ENCODE measurements at regions not wholly inside any gene's neighbourhood (a gene's known extent, or its start where the extent isn't known, plus 50 kb on each side); places are given as distances from the start of the nearest gene placed in this dataset.

DNA sequence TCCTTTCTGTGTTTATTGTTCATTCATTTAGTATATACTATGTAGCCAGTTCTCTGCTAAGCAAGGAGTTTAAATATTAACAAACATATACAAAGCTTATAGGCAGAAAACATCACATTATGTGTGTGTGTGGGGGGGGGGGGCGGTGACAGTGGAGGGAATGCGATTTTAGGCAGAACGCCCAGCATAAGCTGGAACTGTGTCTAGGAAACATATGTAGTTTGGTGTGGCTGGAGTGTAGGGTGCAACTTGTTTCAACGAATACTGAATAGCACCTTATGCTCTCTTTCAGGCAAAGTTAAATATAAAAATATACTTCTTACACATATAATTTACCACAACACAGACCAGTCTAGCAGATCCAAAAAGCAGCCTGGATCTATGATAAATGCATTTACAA is 980.6 kb downstream of the SLC6A15 start:
- no peak for TF ChIP-seq FOXP2 (optimal IDR thresholded peaks at IDR 0.05; ENCODE audit: borderline replicate concordance, extremely low read depth, extremely low read length, insufficient read depth)

DNA sequence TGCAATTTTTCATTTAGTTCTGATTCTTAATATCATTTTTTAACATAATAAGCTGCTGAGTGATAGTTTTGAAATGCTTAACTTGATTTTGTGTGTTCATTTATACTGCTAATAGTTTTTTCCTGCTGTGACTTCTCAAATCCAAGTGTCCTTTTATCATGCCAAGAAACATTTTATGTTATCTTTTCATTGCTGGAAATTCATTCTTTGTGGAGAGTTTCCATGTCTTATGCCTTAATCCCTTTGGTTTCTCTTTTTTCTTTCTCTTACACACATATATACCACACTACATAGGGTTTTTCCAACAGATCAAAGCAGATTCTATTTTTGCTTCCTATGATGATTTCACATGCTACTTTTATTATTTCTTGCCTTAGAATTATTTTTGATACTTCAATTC is 981.1 kb downstream of the SLC6A15 start:
- TF ChIP-seq FOXP2 (optimal IDR thresholded peaks at IDR 0.05; ENCODE audit: borderline replicate concordance, extremely low read depth, extremely low read length, insufficient read depth) (no peak), TAF1 (IDR thresholded peaks at IDR 0.05; ENCODE audit: borderline replicate concordance, insufficient read depth, low read length) (no peak), POLR2AphosphoS5 (IDR thresholded peaks at IDR 0.05; ENCODE audit: low read depth, low read length) (no peak), SIN3A (IDR thresholded peaks at IDR 0.05; ENCODE audit: borderline replicate concordance, insufficient read depth, low read length) (no peak)
- TF ChIP-seq, protein P1, sequence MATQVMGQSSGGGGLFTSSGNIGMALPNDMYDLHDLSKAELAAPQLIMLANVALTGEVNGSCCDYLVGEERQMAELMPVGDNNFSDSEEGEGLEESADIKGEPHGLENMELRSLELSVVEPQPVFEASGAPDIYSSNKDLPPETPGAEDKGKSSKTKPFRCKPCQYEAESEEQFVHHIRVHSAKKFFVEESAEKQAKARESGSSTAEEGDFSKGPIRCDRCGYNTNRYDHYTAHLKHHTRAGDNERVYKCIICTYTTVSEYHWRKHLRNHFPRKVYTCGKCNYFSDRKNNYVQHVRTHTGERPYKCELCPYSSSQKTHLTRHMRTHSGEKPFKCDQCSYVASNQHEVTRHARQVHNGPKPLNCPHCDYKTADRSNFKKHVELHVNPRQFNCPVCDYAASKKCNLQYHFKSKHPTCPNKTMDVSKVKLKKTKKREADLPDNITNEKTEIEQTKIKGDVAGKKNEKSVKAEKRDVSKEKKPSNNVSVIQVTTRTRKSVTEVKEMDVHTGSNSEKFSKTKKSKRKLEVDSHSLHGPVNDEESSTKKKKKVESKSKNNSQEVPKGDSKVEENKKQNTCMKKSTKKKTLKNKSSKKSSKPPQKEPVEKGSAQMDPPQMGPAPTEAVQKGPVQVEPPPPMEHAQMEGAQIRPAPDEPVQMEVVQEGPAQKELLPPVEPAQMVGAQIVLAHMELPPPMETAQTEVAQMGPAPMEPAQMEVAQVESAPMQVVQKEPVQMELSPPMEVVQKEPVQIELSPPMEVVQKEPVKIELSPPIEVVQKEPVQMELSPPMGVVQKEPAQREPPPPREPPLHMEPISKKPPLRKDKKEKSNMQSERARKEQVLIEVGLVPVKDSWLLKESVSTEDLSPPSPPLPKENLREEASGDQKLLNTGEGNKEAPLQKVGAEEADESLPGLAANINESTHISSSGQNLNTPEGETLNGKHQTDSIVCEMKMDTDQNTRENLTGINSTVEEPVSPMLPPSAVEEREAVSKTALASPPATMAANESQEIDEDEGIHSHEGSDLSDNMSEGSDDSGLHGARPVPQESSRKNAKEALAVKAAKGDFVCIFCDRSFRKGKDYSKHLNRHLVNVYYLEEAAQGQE (IDR thresholded peaks at IDR 0.05; ENCODE audit: insufficient read depth in 1 of 2, low read depth in 2 of 2, low read length in 2 of 2), result no peak

DNA sequence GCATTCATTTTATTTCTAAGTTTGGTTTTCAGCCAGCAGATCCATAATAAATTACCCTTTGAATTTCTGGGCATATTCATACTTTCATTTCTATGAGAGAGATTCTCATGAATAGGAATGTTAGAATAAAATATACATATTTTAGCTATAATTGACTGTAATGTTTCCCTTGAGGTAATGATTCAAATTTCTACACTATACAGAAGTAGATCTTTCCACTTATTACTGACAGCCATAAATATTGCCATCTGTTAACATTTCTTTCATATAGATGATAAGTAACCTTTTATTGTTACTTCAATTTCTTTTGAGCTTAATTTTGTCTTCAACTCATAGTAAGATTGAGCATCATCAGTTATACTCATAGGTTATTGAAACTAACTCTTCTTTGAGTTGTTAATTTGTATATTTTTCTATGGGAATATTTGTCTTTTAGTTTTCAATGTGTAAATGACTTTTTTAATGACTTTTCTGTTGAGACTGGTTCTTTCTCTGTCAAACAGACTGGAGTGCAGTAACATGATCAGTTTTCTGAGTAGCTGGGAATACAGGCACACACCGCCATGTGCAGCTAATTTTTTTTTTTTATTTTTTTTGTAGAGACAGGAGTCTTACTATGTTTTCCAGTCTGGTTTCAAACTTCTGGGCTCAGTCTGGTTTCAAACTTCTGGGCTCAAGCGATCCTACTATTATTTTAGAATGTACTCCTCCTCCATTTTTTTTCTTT is 991.6 kb downstream of the SLC6A15 start:
- TF ChIP-seq TAF1 (IDR thresholded peaks at IDR 0.05; ENCODE audit: borderline replicate concordance, insufficient read depth, low read length), result no peak
- no peak for TF ChIP-seq POLR2AphosphoS5 (IDR thresholded peaks at IDR 0.05; ENCODE audit: low read depth, low read length)
- TF ChIP-seq SIN3A (IDR thresholded peaks at IDR 0.05; ENCODE audit: borderline replicate concordance, insufficient read depth, low read length), result no peak
- TF ChIP-seq, protein P1 (IDR thresholded peaks at IDR 0.05; ENCODE audit: insufficient read depth in 1 of 2, low read depth in 2 of 2, low read length in 2 of 2), result no peak
- no peak for TF ChIP-seq FOXP2 (optimal IDR thresholded peaks at IDR 0.05; ENCODE audit: borderline replicate concordance, extremely low read depth, extremely low read length, insufficient read depth)

DNA sequence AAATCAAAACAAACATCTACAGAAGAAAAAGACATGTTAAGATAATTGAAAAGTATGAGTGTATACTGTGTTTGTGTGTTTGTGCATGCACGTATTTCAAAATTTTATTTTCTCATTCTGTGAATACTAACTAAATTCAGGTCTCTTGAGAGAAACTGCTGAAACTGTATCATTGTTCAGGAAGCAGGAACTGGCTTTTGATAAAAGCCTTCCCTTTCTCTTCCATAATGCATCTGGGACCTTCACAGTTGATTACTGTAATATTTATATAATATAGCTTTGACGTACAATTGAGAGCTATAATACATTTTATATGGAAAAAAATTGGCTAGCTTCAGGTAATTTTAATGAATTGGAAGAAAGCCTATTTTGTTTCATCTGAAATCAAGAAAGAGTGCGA is 993.5 kb downstream of the SLC6A15 start:
- no peak for TF ChIP-seq POLR2AphosphoS5 (IDR thresholded peaks at IDR 0.05; ENCODE audit: low read depth, low read length)
- TF ChIP-seq SIN3A (IDR thresholded peaks at IDR 0.05; ENCODE audit: borderline replicate concordance, insufficient read depth, low read length), result no peak
- TF ChIP-seq TAF1 (IDR thresholded peaks at IDR 0.05; ENCODE audit: borderline replicate concordance, insufficient read depth, low read length), result no peak
- TF ChIP-seq, protein P1 (IDR thresholded peaks at IDR 0.05; ENCODE audit: insufficient read depth in 1 of 2, low read depth in 2 of 2, low read length in 2 of 2), result no peak
- TF ChIP-seq FOXP2 (optimal IDR thresholded peaks at IDR 0.05; ENCODE audit: borderline replicate concordance, extremely low read depth, extremely low read length, insufficient read depth), result no peak

DNA sequence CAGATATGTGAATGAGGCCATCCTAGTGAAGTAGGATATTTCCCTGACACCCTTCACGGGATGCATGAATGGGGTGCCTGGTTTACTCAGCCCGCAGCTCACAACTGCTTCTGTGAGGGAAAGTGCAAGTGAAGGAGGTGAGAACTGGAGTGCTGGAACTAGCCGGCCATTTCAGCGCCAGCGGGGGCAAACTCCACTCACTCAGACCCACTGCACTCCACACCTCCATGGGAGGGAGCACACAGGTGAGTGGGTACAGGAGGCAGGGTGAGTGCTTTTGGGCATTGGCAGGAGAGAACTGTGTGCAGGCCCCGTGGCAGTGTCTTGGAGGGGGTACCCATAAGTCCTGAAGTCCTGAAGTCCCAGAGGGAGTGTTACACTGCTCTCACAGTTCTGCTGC is 1008.4 kb downstream of the SLC6A15 start:
- TF ChIP-seq, protein P1 (IDR thresholded peaks at IDR 0.05; ENCODE audit: insufficient read depth in 1 of 2, low read depth in 2 of 2, low read length in 2 of 2), result 0 out of 4 replicates have a peak, but pooled peaks of 1 of the 2 experiments have one; percentile 8
- no peak for TF ChIP-seq TAF1 (IDR thresholded peaks at IDR 0.05; ENCODE audit: borderline replicate concordance, insufficient read depth, low read length)

Data from PFSK-1 (cell line).